ENCODE measurements at regions not wholly inside any gene's neighbourhood (a gene's known extent, or its start where the extent isn't known, plus 50 kb on each side); places are given as distances from the start of the nearest gene placed in this dataset.
"Not testable (repeated sequence)": the region's sequence is repeated elsewhere in the genome, so short reads cannot be mapped to it uniquely, and the experiment has no call there.

DNA sequence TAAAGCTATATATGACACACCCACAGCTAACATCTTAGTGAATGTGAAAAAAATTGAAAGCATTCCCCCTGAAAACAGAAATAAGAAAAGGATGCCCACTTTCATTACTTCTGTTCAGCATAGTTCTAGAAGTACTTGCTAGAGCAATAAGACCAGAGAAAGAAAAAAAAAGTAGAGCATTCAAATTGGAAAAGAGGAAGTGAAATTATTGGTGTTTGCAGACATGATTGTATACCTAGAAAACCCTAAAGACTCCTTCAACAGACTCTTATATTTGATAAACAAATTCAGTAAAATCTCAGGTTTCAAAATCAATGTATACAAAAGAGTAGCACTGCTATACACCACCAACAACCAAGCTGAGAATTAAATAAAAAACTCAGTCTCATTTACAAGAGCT is 1461.0 kb downstream of the AMY1C start:
- Histone ChIP-seq H3K4me3 (ENCODE audit: low read depth, low read length) (no peak overlapping the region), H3K27ac (ENCODE audit: low read depth, low read length) (no peak overlapping the region), H3K36me3 (ENCODE audit: control insufficient read depth, insufficient read depth, low read length) (no peaks in the 10 kb centered on the region), H3K27me3 (ENCODE audit: control insufficient read depth, insufficient read depth, low read length) (no peaks in the 10 kb centered on the region), H3K9ac (ENCODE audit: low read depth, low read length) (no peak overlapping the region), H3K9me3 (ENCODE audit: control insufficient read depth, insufficient read depth, low read length) (no peaks in the 10 kb centered on the region), H3K4me1 (ENCODE audit: control insufficient read depth, insufficient read depth, low read length) (no peaks in the 10 kb centered on the region)

DNA sequence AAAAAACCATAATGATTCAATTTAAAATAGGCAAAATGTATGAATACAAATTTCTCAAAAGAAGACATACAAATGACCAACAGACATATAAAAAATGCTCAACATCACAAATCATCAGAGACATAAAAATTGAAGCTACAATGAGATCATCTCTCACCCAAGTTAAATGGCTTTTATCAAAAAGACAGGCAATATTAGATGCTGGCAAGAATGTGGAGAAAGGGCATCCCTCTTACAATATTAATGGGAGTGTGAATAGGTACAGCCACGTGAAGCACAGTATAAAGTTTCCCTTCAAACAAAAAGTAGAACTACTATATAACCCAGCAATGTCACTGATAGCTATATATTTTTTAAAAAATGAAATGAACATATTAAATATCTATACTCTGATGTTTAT is 1481.7 kb downstream of the AMY1C start:
- H3K27ac ChIP-seq (ENCODE audit: low read depth, low read length), result no peak overlapping the region
- H3K4me3 ChIP-seq (ENCODE audit: low read depth, low read length), result no peak overlapping the region
- H3K27me3 ChIP-seq (ENCODE audit: control insufficient read depth, insufficient read depth, low read length), result no peaks in the 10 kb centered on the region
- H3K9ac ChIP-seq (ENCODE audit: low read depth, low read length), result no peak overlapping the region
- no peaks in the 10 kb centered on the region for H3K36me3 ChIP-seq (ENCODE audit: control insufficient read depth, insufficient read depth, low read length)
- no peaks in the 10 kb centered on the region for H3K4me1 ChIP-seq (ENCODE audit: control insufficient read depth, insufficient read depth, low read length)
- peaks cover 8% of the 10 kb centered on the region for H3K9me3 ChIP-seq (ENCODE audit: control insufficient read depth, insufficient read depth, low read length)

DNA sequence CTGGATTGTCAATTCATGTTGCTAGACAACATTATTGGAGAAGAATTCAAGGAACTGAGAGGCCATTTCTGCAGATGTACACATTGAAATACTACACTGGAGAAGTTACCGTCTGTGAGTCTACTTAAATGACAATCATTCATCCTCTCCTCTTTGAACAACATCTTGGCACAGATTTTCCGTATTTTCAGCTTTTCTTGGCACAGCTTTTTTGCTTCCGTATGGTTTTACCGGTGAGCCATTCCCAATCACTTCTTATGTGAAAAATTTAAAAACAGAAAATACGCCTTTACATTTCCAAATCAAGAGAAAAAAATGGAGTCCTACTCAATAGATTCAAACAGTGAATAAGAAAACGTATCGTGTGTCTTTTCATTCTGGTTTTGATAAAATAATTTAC is 1493.7 kb downstream of the AMY1C start:
- no peak overlapping the region for H3K4me3 ChIP-seq (ENCODE audit: low read depth, low read length)
- H3K9ac ChIP-seq (ENCODE audit: low read depth, low read length), result no peak overlapping the region
- no peaks in the 10 kb centered on the region for H3K27me3 ChIP-seq (ENCODE audit: control insufficient read depth, insufficient read depth, low read length)
- H3K9me3 ChIP-seq (ENCODE audit: control insufficient read depth, insufficient read depth, low read length), result no peaks in the 10 kb centered on the region
- H3K36me3 ChIP-seq (ENCODE audit: control insufficient read depth, insufficient read depth, low read length), result no peaks in the 10 kb centered on the region
- H3K27ac ChIP-seq (ENCODE audit: low read depth, low read length), result no peak overlapping the region
- H3K4me1 ChIP-seq (ENCODE audit: control insufficient read depth, insufficient read depth, low read length), result no peaks in the 10 kb centered on the region

DNA sequence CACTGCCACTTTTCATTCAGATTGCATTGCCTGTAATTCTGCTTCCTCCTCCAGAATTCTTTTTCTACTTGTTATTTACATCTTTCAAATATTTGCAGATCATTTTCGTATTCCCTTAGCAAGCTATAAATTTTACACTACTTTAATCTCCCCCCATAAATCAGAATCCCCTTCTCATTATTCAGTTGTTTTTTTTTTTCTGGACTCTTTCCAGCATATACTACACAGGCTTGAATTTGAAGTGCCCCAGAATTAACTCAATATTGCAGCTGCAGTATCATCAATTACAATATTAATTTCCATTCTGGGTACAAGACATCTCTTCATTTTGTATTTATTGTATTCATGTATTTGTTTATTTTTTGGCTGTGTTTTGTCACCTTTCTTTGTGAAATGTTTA is 1494.3 kb downstream of the AMY1C start:
- H3K9me3 ChIP-seq (ENCODE audit: control insufficient read depth, insufficient read depth, low read length), result no peaks in the 10 kb centered on the region
- no peaks in the 10 kb centered on the region for H3K4me1 ChIP-seq (ENCODE audit: control insufficient read depth, insufficient read depth, low read length)
- H3K27me3 ChIP-seq (ENCODE audit: control insufficient read depth, insufficient read depth, low read length), result no peaks in the 10 kb centered on the region
- H3K4me3 ChIP-seq (ENCODE audit: low read depth, low read length), result no peak overlapping the region
- H3K27ac ChIP-seq (ENCODE audit: low read depth, low read length), result no peak overlapping the region
- no peaks in the 10 kb centered on the region for H3K36me3 ChIP-seq (ENCODE audit: control insufficient read depth, insufficient read depth, low read length)
- no peak overlapping the region for H3K9ac ChIP-seq (ENCODE audit: low read depth, low read length)

DNA sequence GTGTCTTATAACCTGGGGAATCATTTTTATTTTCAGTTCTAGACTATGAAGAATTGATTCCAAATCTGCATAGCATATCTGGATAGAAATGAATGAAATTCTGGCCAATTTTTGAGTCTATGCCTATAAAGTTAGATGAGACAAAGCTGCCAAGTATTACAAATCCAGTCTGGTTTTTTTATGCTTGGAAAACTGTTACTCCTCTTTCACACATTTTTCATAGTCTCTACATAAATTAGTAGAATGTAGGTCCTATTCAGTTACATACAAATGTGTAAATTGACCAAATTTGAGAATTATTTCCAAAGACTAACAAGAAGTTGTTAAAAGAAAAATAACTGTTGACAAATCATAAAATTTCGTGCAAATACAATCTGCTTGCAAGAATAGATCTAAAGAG is 1505.2 kb downstream of the AMY1C start:
- H3K27me3 ChIP-seq (ENCODE audit: control insufficient read depth, insufficient read depth, low read length), result no peaks in the 10 kb centered on the region
- no peaks in the 10 kb centered on the region for H3K4me1 ChIP-seq (ENCODE audit: control insufficient read depth, insufficient read depth, low read length)
- no peak overlapping the region for H3K9ac ChIP-seq (ENCODE audit: low read depth, low read length)
- H3K4me3 ChIP-seq (ENCODE audit: low read depth, low read length), result no peak overlapping the region
- H3K27ac ChIP-seq (ENCODE audit: low read depth, low read length), result no peak overlapping the region
- H3K36me3 ChIP-seq (ENCODE audit: control insufficient read depth, insufficient read depth, low read length), result no peaks in the 10 kb centered on the region
- H3K9me3 ChIP-seq (ENCODE audit: control insufficient read depth, insufficient read depth, low read length), result no peaks in the 10 kb centered on the region

DNA sequence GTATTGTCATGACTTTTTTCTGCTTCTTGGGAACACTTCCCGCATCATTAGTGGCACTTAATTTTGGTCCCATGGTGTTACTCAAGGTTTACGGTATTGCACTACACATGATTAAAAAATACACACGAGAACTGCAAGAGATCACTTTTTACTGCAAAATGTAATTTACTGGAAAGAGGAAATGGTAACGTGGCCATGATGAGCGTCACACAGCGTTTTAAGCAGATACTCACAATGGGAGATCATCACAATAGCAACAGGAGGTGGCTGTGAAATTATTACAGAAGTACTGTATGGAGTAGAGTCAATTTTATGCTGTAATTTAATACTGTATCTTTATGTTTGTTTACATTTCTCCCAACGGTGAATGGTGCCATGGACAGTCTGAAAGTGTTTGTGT is 1510.3 kb downstream of the AMY1C start:
- Histone ChIP-seq H3K27ac (ENCODE audit: low read depth, low read length) (no peak overlapping the region), H3K9me3 (ENCODE audit: control insufficient read depth, insufficient read depth, low read length) (no peaks in the 10 kb centered on the region; the same call in 1 of the 2 replicates), H3K27me3 (ENCODE audit: control insufficient read depth, insufficient read depth, low read length) (no peaks in the 10 kb centered on the region), H3K4me3 (ENCODE audit: low read depth, low read length) (no peak overlapping the region), H3K4me1 (ENCODE audit: control insufficient read depth, insufficient read depth, low read length) (no peaks in the 10 kb centered on the region), H3K9ac (ENCODE audit: low read depth, low read length) (no peak overlapping the region), H3K36me3 (ENCODE audit: control insufficient read depth, insufficient read depth, low read length) (no peaks in the 10 kb centered on the region)

DNA sequence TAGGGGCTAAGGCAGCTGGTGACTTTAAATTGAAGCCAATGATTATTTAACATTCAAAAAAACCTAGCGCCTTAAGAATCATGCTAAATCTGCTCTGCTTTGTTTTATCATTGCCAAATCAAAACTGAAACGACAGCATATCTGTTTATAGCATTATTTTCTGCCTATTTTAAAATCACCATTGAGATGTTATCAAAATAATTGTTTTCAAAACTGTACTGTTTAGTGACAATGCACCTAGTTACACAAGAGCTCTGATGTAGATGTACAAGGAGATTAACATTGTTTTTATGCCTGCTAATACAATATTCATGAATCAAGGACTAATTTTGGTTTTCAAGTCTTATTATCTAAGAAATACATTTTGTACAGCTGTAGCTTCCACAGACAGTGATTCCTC is 1521.3 kb downstream of the AMY1C start:
- H3K9me3 ChIP-seq (ENCODE audit: control insufficient read depth, insufficient read depth, low read length), result no peaks in the 10 kb centered on the region
- H3K4me1 ChIP-seq (ENCODE audit: control insufficient read depth, insufficient read depth, low read length), result no peaks in the 10 kb centered on the region
- H3K4me3 ChIP-seq (ENCODE audit: low read depth, low read length), result no peak overlapping the region
- H3K27me3 ChIP-seq (ENCODE audit: control insufficient read depth, insufficient read depth, low read length), result no peaks in the 10 kb centered on the region
- no peaks in the 10 kb centered on the region for H3K36me3 ChIP-seq (ENCODE audit: control insufficient read depth, insufficient read depth, low read length)
- no peak overlapping the region for H3K9ac ChIP-seq (ENCODE audit: low read depth, low read length)
- H3K27ac ChIP-seq (ENCODE audit: low read depth, low read length), result no peak overlapping the region

DNA sequence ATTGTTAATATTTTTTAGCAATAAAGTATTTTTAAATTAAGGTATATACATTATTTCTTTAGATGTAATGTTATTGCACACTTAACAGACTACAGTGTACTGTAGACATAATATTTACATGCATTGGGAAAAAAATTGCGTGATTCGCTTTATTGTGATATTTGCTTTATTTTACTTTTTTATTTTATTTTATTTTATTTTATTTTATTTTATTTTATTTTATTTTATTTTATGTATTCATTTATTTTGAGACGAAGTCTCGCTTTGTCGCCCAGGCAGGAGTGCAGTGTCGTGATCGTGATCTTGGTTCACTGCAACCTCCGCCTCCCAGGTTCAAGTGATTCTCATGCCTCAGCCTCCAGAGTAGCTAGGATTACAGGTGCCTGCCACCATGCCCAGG is 1522.7 kb downstream of the AMY1C start:
- not testable (repeated sequence) for H3K4me1 ChIP-seq (ENCODE audit: control insufficient read depth, insufficient read depth, low read length); H3K27ac ChIP-seq (ENCODE audit: low read depth, low read length); H3K36me3 ChIP-seq (ENCODE audit: control insufficient read depth, insufficient read depth, low read length); H3K27me3 ChIP-seq (ENCODE audit: control insufficient read depth, insufficient read depth, low read length); H3K4me3 ChIP-seq (ENCODE audit: low read depth, low read length); H3K9me3 ChIP-seq (ENCODE audit: control insufficient read depth, insufficient read depth, low read length); H3K9ac ChIP-seq (ENCODE audit: low read depth, low read length)

DNA sequence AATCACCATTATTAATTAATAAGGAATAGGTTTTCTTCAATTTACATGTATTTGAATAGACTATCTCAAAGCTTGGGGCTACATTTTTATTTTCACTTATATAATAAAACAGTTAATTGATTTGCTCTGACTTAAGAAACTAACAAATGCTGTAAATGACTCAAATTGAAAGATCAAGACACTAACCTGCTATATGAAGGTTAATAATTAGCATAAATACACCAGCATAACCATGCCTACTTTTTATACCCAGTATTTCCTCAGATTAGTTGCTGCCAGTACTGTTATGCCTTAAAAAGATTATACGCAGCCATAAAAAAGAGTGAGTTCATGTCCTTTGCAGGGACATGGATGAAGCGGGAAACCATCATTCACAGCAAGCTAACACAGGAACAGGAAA is 1545.1 kb downstream of the AMY1C start:
- Histone ChIP-seq H3K27me3 (ENCODE audit: control insufficient read depth, insufficient read depth, low read length) (no peaks in the 10 kb centered on the region), H3K9me3 (ENCODE audit: control insufficient read depth, insufficient read depth, low read length) (no peaks in the 10 kb centered on the region), H3K27ac (ENCODE audit: low read depth, low read length) (no peak overlapping the region), H3K9ac (ENCODE audit: low read depth, low read length) (no peak overlapping the region), H3K4me3 (ENCODE audit: low read depth, low read length) (no peak overlapping the region), H3K4me1 (ENCODE audit: control insufficient read depth, insufficient read depth, low read length) (no peaks in the 10 kb centered on the region), H3K36me3 (ENCODE audit: control insufficient read depth, insufficient read depth, low read length) (no peaks in the 10 kb centered on the region)

DNA sequence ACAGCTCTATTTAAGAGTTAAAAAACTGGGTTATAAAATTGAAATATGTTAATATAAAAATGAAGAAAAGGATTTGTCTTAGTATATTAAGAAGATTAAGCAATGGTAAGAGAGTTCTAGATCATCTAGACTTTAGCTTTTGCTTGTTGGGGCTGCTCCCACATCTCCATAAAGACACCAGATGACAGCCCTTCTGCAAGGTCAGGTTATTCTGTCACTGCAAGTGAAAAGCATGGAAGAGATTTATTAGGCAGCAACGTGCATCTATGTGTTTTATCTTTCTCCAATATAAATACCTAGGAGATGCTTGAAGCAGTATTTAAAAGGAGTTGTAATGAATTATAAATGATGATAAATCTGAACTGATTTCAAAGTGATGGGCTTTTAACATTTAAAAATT is 1560.4 kb downstream of the AMY1C start:
- no peaks in the 10 kb centered on the region for H3K9me3 ChIP-seq (ENCODE audit: control insufficient read depth, insufficient read depth, low read length)
- no peaks in the 10 kb centered on the region for H3K27me3 ChIP-seq (ENCODE audit: control insufficient read depth, insufficient read depth, low read length)
- no peak overlapping the region for H3K27ac ChIP-seq (ENCODE audit: low read depth, low read length)
- H3K4me1 ChIP-seq (ENCODE audit: control insufficient read depth, insufficient read depth, low read length), result no peaks in the 10 kb centered on the region
- H3K9ac ChIP-seq (ENCODE audit: low read depth, low read length), result no peak overlapping the region
- H3K36me3 ChIP-seq (ENCODE audit: control insufficient read depth, insufficient read depth, low read length), result no peaks in the 10 kb centered on the region
- H3K4me3 ChIP-seq (ENCODE audit: low read depth, low read length), result no peak overlapping the region

DNA sequence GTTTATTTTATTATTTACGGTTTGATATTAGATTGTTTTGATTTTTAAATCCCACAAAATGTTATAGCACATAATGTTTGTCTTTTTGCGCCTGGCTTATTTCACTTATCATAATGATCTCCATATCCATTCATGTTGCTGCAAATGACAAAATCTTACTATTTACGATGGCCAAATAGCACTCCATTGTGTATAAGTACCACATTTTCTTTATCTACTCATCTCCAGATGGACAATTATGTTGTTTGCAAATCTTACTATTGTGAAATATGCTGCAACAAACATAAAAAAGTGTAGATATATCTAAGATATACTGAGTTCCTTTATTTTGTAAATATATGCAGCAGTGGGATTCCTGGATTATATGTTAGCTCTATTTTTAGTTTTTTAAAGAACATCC is 1568.3 kb downstream of the AMY1C start:
- H3K9ac ChIP-seq (ENCODE audit: low read depth, low read length), result no peak overlapping the region
- H3K27ac ChIP-seq (ENCODE audit: low read depth, low read length), result no peak overlapping the region
- no peaks in the 10 kb centered on the region for H3K9me3 ChIP-seq (ENCODE audit: control insufficient read depth, insufficient read depth, low read length)
- H3K36me3 ChIP-seq (ENCODE audit: control insufficient read depth, insufficient read depth, low read length), result no peaks in the 10 kb centered on the region
- no peaks in the 10 kb centered on the region for H3K4me1 ChIP-seq (ENCODE audit: control insufficient read depth, insufficient read depth, low read length)
- no peak overlapping the region for H3K4me3 ChIP-seq (ENCODE audit: low read depth, low read length)
- H3K27me3 ChIP-seq (ENCODE audit: control insufficient read depth, insufficient read depth, low read length), result no peaks in the 10 kb centered on the region

DNA sequence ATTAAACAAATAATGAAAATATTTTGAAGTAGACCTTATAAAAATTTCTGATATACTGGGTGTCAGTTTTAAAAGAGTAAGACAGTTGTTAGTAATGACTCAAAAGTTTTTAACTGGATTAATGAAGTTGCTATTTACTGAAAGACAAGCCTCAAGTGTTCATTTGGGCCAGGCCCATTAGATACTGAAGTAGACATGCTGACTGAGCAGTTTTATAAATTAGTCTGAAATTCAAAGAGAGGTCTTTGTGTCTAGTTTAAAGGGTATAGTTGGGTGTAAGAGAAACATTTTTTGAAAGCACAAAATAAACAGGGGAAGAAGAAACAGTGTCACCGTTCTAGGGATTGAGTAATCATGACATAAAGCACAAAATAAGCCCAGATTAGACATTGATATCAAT is 1577.2 kb downstream of the AMY1C start:
- no peaks in the 10 kb centered on the region for H3K9me3 ChIP-seq (ENCODE audit: control insufficient read depth, insufficient read depth, low read length)
- no peak overlapping the region for H3K9ac ChIP-seq (ENCODE audit: low read depth, low read length)
- no peak overlapping the region for H3K4me3 ChIP-seq (ENCODE audit: low read depth, low read length)
- no peaks in the 10 kb centered on the region for H3K27me3 ChIP-seq (ENCODE audit: control insufficient read depth, insufficient read depth, low read length)
- no peaks in the 10 kb centered on the region for H3K4me1 ChIP-seq (ENCODE audit: control insufficient read depth, insufficient read depth, low read length)
- H3K36me3 ChIP-seq (ENCODE audit: control insufficient read depth, insufficient read depth, low read length), result no peaks in the 10 kb centered on the region
- no peak overlapping the region for H3K27ac ChIP-seq (ENCODE audit: low read depth, low read length)
